WI38 (cell line): ENCODE measurements at regions not wholly inside any gene's neighbourhood (a gene's known extent, or its start where the extent isn't known, plus 50 kb on each side); places are given as distances from the start of the nearest gene placed in this dataset.
"Not testable (repeated sequence)": the region's sequence is repeated elsewhere in the genome, so short reads cannot be mapped to it uniquely, and the experiment has no call there.

Experiments used
- H3K4me3 ChIP-seq: 2 replicates; pipeline ENCODE4 v1.5.1; 2011; ENCODE audit warnings: low read depth, mild to moderate bottlenecking, control low read depth, low read length
- TF ChIP-seq, protein P1 (sequence below): IDR thresholded peaks from 2 replicates; pipeline ENCODE4 v1.5.1; 2012; ENCODE audit warnings: low read depth, mild to moderate bottlenecking, control low read depth, low read length

DNA sequence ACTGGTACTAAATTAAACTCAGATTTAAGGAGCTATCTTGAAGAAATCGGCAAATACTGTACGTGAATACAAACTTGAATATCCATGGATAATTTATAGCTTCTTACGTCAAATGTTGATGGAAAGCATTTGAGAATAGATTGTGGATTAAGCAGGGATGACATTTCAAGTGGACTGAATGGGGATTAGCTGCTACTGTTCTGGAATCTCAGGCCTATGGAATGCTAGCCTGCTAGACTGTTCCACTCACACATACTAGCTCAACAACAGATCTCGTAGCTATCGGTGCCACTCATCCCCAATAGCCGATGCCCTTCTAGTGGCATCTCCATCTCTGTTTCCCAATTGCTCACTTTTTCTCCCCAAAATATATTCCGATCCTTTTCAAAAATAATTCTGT lies 62.0 kb upstream of the USP25 start:
- TF ChIP-seq, protein P1, sequence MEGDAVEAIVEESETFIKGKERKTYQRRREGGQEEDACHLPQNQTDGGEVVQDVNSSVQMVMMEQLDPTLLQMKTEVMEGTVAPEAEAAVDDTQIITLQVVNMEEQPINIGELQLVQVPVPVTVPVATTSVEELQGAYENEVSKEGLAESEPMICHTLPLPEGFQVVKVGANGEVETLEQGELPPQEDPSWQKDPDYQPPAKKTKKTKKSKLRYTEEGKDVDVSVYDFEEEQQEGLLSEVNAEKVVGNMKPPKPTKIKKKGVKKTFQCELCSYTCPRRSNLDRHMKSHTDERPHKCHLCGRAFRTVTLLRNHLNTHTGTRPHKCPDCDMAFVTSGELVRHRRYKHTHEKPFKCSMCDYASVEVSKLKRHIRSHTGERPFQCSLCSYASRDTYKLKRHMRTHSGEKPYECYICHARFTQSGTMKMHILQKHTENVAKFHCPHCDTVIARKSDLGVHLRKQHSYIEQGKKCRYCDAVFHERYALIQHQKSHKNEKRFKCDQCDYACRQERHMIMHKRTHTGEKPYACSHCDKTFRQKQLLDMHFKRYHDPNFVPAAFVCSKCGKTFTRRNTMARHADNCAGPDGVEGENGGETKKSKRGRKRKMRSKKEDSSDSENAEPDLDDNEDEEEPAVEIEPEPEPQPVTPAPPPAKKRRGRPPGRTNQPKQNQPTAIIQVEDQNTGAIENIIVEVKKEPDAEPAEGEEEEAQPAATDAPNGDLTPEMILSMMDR, result no peak
- no peak overlapping the region for H3K4me3 ChIP-seq

DNA sequence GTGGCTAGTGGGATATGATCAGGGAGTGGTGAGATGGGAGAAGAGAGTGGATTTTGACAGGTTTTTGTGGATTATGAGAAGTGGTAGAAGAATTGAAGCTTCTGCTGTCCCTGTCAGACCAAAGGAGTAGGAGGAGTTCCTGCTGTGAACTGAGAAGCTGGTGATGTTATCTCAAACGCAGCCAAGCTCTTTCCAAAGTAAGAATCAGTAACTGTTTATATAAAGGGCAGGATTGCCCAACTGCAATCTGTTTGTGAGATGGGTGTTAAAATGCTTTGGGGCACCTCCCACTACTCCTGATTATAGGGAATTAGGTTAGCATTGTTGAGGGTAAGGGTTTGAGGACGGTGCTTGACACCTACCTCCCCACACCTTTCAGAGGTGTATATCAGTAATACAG lies 60.5 kb upstream of the USP25 start:
- no peak overlapping the region for H3K4me3 ChIP-seq
- TF ChIP-seq, protein P1, result no peak

DNA sequence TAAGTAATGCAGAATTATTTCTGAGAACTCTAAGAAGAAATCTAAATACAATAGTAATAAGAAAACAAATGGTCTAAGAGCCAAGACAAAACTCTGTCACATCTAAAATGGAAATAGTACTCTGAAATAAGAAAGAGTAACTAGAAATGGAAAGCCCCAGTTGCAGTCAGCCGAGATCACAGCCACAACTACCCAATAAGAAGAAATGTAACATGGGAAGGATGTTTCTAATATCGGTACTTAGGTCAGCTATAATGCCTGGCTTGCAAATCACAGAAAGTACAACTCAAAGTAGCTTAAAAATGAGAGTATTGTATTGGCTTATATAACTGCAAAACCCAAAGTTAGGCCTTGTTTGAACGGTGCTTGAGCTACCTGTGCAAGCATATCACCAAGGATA lies 58.6 kb upstream of the USP25 start:
- no peak overlapping the region for H3K4me3 ChIP-seq
- TF ChIP-seq, protein P1, result no peak

DNA sequence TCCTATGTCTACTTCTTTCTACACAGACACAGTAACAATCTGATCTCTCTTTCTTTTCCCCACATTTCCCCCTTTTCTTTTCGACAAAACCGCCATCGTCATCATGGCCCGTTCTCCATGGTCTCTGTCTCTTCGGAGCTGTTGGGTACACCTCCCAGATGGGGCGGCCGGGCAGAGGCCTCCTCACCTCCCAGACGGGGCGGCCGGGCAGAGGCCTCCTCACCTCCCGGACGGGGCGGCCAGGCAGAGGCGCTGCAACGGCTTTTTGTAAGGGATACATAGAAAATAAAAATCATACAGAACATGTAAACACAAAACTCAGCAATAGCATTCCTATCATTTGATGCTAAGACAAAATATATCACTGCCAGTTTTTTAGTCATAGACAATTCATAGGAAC lies 57.2 kb upstream of the USP25 start:
- not testable (repeated sequence) for H3K4me3 ChIP-seq

DNA sequence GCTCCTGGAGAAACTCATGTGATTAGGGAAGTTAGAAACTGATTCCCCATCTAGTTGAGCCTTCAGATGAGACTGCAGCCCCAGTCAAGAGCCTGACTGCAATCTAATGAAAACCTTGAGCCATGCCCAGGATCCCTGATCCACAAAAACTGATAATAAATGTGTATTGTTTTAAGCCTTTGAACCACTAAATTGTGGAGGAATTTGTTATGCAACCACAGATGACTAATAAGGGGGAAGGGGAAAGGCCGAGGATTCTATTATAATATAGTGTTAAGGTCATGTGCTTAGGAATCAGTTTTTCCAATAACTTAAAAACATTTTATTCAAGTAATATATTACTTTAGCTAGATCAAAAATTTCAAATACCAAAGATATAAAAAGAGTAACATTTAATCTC lies 52.8 kb upstream of the USP25 start:
- H3K4me3 ChIP-seq, result no peak overlapping the region
- TF ChIP-seq, protein P1, result no peak

DNA sequence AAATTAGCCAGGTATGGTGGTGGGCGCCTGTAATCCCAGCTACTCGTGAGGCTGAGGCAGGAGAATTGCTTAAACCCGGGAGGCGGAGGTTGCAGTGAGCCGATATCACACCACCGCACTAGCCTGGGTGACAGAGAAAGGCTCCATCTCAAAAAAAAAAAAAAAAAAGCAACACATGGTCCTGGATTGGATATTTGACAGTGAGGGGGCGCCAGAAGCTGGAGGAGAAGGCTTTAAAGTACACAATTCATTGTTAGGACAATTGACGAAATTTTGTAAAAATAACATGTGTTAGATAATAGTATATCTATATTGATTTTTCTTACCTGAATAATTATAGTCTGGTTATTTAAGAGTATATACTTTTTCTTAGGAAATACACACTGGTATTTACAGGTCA lies 50.2 kb upstream of the USP25 start:
- H3K4me3 ChIP-seq, result no peak overlapping the region
- TF ChIP-seq, protein P1, result no peak
